Left ventricle myocardium superior (tissue), 1 donor: ENCODE measurements at regions not wholly inside any gene's neighbourhood (a gene's known extent, or its start where the extent isn't known, plus 50 kb on each side); places are given as distances from the start of the nearest gene placed in this dataset.
"Not testable (repeated sequence)": the region's sequence is repeated elsewhere in the genome, so short reads cannot be mapped to it uniquely, and the experiment has no call there.

Experiments
- ATAC-seq: fragments of 200-7000 bp; cut with Tn5 transposase; one replicate; pipeline ENCODE4 v1.9.1; 2020; ENCODE audit warnings: mild to moderate bottlenecking, moderate library complexity
- DNase-seq: peaks from one replicate; pipeline ENCODE4 v3.0.0-alpha.2; 2020
- intact Hi-C: fragments of 100-400 bp; cut with micrococcal nuclease; formaldehyde crosslinking; loops from one replicate; pipeline ENCODE4 v1.11.0; 2022
- donor health status: DM: no; HTN: yes; CAD: no; lungs with severe emphysema.

GRCh38 chr9:31355965-31356364 is 1028.5 kb upstream of the ACO1 start:
- intact Hi-C loops: no loop called here
- ATAC-seq (no peak), DNase-seq (no peak)

- intact Hi-C loops: no loop called here
- ATAC-seq (no peak), DNase-seq (no peak)
These were observed 1025.4 kb upstream of the ACO1 start for GRCh38 chr9:31359071-31359470.

GRCh38 chr9:31364171-31364570 is 1020.3 kb upstream of the ACO1 start:
- intact Hi-C loops: no loop called here
- ATAC-seq (no peak), DNase-seq (no peak)

DNA sequence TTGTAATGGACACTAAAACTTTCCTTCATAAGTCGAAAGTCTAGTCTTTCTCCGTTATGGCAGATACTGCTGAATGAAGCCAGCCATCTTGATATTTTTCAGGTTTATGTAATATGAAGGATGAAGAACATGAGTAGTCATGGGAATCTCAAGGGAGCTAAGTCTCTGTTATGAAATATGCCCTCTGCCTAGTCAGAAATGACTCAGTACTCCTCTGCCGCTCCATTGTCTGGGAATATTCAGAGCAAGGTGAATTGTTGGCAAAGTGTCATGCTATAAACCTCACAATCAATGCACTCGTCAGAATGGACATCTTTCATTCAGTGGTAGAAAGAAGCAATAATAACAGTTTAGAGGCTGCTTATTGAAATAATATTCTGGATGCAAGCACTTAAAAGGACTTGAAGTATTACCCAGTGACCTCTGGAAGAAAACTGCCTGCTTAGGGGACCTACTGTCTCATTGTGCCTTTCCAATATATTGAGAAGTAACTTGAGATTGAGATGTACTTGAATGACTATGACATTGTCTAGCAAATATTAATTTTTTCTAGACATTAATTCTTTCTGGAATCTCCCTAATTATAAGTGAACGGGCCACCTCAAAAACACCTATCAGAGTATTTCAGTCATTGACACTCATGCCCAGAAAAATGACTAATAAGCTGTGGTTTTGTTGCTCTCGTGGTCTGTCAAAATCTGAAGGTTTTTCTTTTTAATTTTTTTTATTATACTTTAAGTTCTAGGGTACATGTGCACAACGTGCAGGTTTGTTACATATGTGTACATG is 1011.5 kb upstream of the ACO1 start:
- DNase-seq: no peak
- no peak for ATAC-seq
- intact Hi-C loops: no loop called here

GRCh38 chr9:31377358-31377757 is 1007.1 kb upstream of the ACO1 start:
- intact Hi-C loops: no loop called here
- DNase-seq (no peak), ATAC-seq (no peak)

GRCh38 chr9:31388660-31389059 is 995.8 kb upstream of the ACO1 start:
- intact Hi-C loops: no loop called here
- no peak for ATAC-seq
- no peak for DNase-seq

DNA sequence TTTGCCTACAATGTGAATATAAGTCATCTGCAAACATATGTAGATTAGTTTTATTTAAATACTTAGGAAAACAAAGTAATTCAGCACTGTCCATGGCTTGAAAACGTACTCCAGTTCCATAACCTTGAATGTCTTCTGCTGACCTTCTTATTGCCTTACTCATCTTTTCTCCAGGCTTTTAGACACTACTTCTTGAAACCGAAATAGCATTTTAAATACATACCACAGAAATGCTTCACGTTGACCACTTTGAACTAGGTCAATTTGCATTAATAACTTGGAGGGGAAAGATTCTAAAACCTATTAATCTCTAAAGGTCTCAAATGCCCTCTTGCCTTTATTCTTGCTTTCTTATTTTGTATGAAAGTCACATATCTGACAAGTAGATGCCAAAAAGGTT is 995.4 kb upstream of the ACO1 start:
- DNase-seq (no peak), ATAC-seq (no peak)
- intact Hi-C loops: no loop called here

DNA sequence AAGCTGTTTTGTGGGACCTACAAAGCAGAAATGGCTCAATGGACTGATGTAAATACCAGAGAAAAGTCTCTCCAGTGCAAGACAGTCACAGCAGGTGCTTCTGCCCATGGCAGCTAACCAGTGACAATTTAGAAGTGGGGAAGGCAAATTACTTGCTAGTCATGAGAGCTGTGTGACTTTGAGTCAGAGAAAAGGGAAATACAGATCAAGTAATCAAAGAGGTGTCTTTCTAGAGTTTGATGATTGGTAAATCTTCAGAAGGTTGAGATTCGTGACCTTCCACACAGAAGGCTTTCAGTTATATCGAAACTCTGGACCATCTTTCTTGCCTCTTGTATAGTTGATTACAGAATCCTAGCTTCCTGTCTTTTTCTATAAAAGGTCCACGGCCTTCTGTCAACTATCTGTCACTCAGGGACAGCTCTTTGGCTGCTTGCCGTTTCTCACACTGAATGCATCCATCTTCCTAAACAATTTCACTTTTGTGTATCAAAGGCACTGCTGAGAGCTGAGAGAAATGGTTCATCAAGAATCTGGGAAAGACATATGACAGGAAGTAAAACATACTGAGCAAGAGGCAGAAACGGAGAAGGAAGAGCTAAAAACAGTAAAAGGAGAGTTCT is 993.9 kb upstream of the ACO1 start:
- intact Hi-C loops: no loop called here
- DNase-seq: no peak
- ATAC-seq: no peak

DNA sequence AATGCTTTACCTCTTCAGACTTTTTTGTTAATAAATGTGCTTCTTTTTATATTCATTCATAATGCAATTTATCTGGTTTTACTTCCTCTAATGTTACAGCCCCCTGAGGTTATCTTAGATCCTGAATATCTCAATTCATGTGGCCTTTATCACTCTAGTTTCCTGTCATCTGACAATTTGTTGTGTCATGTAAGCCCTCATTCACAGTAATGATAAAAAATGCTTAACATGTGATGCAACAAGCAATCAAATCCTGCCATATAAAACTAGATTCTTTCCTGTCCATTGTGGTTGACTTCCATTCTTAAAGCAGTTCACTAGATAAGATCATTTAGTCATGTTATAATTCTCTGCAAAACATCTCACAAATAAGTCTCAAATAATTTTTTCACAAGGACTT is 991.2 kb upstream of the ACO1 start:
- intact Hi-C loops: no loop called here
- ATAC-seq (no peak), DNase-seq (no peak)

GRCh38 chr9:31394015-31394473 is 990.4 kb upstream of the ACO1 start:
- intact Hi-C loops: no loop called here
- no peak for DNase-seq
- no peak for ATAC-seq

DNA sequence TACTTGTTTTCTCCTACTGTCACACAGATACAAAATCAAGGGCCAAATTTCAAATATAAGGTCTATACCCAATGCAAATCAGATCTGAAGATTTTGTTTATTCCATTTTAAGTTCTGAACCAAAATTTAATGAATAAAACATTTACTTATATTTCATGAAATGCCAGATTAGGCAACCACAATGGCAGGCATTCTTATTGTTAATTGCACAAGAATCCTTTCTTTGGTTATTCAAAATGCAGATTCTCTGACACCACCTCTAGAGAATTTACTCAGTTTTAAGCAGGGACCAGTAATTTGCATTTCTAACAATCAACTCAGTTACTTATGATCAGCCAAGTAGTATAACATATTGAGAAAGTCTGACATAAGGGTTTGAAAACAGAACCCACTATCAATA is 972.4 kb upstream of the ACO1 start:
- ATAC-seq: no peak
- intact Hi-C loops: no loop called here
- DNase-seq: no peak

DNA sequence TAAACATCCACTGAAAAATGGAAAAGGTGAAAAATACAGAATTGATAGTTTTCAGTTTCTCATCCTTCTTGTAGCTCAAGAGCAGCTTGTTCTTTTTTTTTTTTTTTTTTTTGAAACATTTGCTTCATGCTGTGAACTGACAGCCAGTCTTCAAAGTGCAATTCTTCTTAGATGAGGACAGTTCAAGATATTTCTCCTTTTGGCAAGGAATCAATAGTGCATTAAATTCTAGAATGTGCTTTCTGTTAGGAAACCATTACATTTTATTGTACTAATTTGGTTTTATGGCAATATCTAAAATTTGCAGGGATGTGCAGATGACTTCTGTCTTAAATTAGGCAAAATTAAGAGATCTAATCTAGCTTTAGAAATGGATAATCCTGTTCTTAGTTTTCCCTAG is 969.3 kb upstream of the ACO1 start:
- ATAC-seq: no peak
- intact Hi-C loops: no loop called here
- DNase-seq: no peak

DNA sequence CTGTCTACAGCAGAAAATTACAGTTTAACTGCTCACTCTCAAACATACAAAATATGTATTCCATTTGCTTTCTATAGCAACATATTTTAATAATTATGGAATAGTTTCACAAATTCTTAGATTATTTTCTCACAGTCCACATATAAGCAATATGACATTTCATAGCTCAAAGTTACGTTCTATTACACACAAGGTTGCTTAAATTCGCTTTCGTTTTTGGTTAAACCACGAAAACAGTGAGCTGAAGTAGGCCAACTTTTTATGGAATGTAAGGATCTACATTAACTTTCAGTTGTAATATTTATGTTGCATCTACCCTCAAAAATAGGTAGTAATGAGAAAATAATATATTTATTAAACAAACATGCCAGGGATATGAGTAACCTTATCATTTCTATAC is 966.0 kb upstream of the ACO1 start:
- no peak for DNase-seq
- ATAC-seq: no peak
- intact Hi-C loops: no loop called here

DNA sequence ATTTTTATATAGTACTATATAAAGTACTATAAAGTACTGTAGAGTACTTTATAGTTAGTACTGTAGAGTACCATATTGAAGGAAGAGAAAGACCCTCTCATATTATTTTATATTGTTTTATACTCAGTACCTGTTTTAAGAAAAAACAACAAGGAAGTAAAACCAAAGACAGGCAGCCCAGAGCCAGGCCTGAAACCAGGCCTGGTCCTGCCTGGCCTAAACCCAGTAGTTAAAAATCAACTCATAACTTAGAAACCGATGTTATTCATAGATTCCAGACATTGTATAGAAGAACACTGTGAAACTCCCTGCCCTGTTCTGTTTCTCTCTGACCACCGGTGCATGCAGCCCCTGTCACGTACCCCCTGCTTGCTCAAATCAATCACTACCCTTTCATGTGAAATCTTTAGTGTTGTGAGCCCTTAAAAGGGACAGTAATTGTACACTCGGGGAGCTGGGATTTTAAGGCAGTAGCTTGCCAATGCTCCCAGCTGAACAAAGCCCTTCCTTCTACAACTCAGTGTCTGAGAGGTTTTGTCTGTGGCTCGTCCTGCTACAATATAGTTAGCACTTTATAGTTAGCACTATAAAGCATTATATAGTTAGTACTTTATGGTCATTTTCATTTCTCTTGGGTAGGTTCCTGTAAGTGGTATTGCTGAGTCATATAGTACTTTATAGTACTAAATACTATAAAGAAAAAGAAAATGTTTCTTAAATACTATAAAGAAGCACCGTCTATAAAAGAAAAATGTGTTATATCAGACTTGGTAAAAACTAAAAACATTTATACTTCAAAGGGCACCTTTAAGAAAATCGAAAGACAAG is 940.6 kb upstream of the ACO1 start:
- DNase-seq, intact Hi-C loops, ATAC-seq: not testable (repeated sequence)

- intact Hi-C loops: no loop called here
- no peak for DNase-seq
- no peak for ATAC-seq
These were observed 939.1 kb upstream of the ACO1 start for GRCh38 chr9:31445357-31445756.

GRCh38 chr9:31445960-31446359 is 938.5 kb upstream of the ACO1 start:
- DNase-seq (no peak), ATAC-seq (no peak)
- intact Hi-C loops: no loop called here

DNA sequence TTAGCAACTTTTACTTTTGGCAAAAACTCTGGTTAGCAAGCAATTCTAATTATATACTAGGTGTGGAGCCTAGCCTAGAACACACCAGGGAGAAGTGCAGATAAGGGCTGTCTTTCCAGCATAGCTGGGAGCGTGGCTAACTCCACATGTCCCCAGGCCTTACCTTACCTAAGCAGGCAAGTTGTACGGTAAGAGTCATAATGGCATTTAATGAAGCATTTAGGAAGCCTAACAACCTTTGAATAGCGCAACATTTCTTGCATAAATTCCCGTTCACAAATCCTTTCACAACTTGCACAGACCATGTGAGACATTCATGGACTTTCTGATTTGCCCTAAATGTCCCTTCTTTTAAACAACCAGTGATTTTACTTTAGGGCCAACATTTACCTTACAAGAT is 917.4 kb upstream of the ACO1 start:
- DNase-seq (no peak), ATAC-seq (no peak)
- intact Hi-C loops: no loop called here

DNA sequence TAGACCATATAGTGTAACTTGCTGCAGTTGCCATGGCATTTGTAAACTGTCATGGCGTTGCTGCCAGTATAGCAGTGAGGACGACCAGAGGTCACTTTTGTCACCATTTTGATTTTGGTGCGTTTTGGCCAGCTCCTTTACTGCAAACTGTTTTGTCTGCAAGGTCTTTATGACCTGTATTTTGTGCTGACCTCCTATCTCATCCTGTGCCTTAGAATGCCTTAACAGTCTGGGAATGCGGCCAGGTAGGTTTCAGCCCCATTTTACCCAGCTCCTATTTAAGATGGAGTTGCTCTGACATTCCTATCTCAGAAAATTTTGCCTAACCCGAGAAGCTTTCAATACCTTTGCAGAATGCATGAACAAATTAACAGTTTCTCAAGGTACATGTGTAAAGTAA is 914.4 kb upstream of the ACO1 start:
- intact Hi-C loops: no loop called here
- ATAC-seq (no peak), DNase-seq (no peak)

DNA sequence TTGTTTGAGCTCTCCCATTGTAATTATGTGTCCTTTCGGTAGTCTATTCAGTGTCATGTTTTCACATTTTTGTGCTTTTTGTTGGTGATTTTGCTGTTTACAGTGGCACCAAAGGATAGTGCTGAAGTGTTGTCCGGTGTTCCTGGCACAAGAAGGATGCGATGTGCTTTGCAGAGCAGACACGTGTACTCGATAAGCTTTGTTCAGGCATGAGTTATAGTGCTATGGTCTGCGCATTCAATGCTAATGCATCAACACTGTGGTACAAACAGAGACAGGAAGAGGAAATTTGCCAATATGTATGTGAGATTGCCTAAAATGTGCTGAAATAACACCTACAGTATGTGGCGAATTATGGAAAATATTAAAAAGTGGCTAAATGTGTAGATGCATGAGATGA is 913.4 kb upstream of the ACO1 start:
- intact Hi-C loops: no loop called here
- no peak for ATAC-seq
- no peak for DNase-seq

DNA sequence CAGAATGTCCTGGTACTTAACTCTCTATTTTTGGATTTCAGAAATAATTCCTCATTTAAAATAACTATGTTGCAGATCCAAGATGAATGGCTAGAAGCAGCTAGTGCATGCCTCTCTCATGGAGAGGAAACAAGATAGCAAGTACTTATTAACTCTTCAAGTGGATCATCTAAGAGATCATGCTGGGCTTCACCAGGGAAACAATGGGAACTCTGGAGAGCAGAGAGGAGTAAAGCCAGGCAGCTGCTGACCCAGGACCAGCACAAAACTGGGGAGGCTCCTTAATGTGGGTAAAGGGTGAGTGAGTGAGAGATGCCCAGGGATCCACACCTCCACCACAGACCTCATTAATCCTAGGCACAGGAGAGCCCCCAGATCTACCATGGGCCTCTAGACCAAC is 897.8 kb upstream of the ACO1 start:
- intact Hi-C loops: no loop called here
- ATAC-seq (no peak), DNase-seq (no peak)
